GM21447 (cell line): ENCODE measurements at regions not wholly inside any gene's neighbourhood (a gene's known extent, or its start where the extent isn't known, plus 50 kb on each side); places are given as distances from the start of the nearest gene placed in this dataset.

Experiments used
- ATAC-seq: cut with Tn5 transposase; IDR thresholded peaks from one replicate; pipeline ENCODE4 v1.9.1; 2021; ENCODE audit not compliant: unreplicated experiment

GRCh38 chr14:97458661-97459579, 661.7 kb downstream of the VRK1 start:
- ATAC-seq: no peak

GRCh38 chr14:97462081-97462480, 664.9 kb downstream of the VRK1 start:
- ATAC-seq: no peak

GRCh38 chr14:97468220-97468619, 671.0 kb downstream of the VRK1 start:
- no peak for ATAC-seq

GRCh38 chr14:97477353-97477752, 680.2 kb downstream of the VRK1 start:
- no peak for ATAC-seq

GRCh38 chr14:97485201-97485600, 688.0 kb downstream of the VRK1 start:
- no peak for ATAC-seq

- no peak for ATAC-seq
Observed at GRCh38 chr14:97486601-97487120, 689.5 kb downstream of the VRK1 start.

GRCh38 chr14:97489750-97490149, 692.6 kb downstream of the VRK1 start:
- no peak for ATAC-seq

- ATAC-seq: no peak
Observed at GRCh38 chr14:97490521-97491070, 693.4 kb downstream of the VRK1 start.

GRCh38 chr14:97491697-97492096, 694.5 kb downstream of the VRK1 start:
- no peak for ATAC-seq

GRCh38 chr14:97499790-97500481, 702.8 kb downstream of the VRK1 start:
- ATAC-seq: no peak

- no peak for ATAC-seq
Observed at GRCh38 chr14:97506626-97507025, 709.4 kb downstream of the VRK1 start.

- ATAC-seq: no peak
Observed at GRCh38 chr14:97513891-97514290, 716.7 kb downstream of the VRK1 start.

GRCh38 chr14:97517566-97518234, 720.5 kb downstream of the VRK1 start:
- no peak for ATAC-seq

GRCh38 chr14:97523936-97524335, 726.8 kb downstream of the VRK1 start:
- no peak for ATAC-seq

- no peak for ATAC-seq
Observed at GRCh38 chr14:97524589-97525319, 727.6 kb downstream of the VRK1 start.

- no peak for ATAC-seq
Observed at GRCh38 chr14:97527993-97528392, 730.8 kb downstream of the VRK1 start.

GRCh38 chr14:97532052-97532451, 734.9 kb downstream of the VRK1 start:
- no peak for ATAC-seq

- ATAC-seq: no peak
Observed at GRCh38 chr14:97536421-97536820, 739.2 kb downstream of the VRK1 start.

- no peak for ATAC-seq
Observed at GRCh38 chr14:97538749-97539410, 741.7 kb downstream of the VRK1 start.

- ATAC-seq: no peak
Observed at GRCh38 chr14:97539411-97539795, 742.2 kb downstream of the VRK1 start.
